Esophagus muscularis mucosa (tissue), 4 donors: ENCODE measurements at regions not wholly inside any gene's neighbourhood (a gene's known extent, or its start where the extent isn't known, plus 50 kb on each side); places are given as distances from the start of the nearest gene placed in this dataset.

Source experiments
- CTCF ChIP-seq, 3 experiments: fragments of 200-600 bp in 2 of 3; fragments of 450-650 bp in 1 of 3; sonication (generic) in 2 of 3; IDR thresholded peaks; one replicate each; pipeline ENCODE4 v1.5.1; 2017 to 2019; ENCODE audit warnings: antibody characterized with exemption in 3 of 3, mild to moderate bottlenecking in 2 of 3, moderate library complexity in 1 of 3
- EP300 ChIP-seq: sonication (generic); formaldehyde crosslinking; IDR thresholded peaks from one replicate; pipeline ENCODE4 v1.6.1; 2017; ENCODE audit warnings: antibody characterized with exemption
- POLR2A ChIP-seq: fragments of 450-650 bp; IDR thresholded peaks from one replicate; pipeline ENCODE4 v1.6.1; 2017; ENCODE audit warnings: antibody characterized with exemption, moderate library complexity, mild to moderate bottlenecking, low read depth
- POLR2AphosphoS5 ChIP-seq, 2 donors: sonication (generic); formaldehyde crosslinking; IDR thresholded peaks; one replicate each; pipeline ENCODE4 v1.6.1; 2017; ENCODE audit warnings: antibody characterized with exemption in 2 of 2

DNA sequence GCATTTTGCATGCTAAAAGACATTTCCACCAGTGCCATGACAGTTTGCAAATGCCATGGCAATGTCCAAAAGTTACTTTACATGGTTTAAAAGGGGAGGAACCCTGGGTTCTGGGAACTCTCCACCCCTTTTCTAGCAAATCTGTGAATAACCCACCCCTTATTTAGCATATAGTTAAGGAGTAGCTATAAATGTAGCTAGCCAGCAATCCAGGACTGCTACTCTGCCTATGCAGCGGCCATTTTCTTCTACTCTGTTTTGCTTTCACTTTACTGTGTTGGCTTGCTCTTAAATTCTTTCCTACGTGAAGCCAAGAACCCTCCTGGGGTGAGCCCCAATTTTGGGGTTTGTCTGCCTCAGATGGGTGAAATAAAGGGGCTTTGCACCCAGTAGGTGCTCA lies 141.0 kb downstream of the PTPN11 start:
- TF ChIP-seq CTCF (IDR thresholded peaks at IDR 0.05) = no peak
- TF ChIP-seq POLR2A = no peak
- TF ChIP-seq POLR2AphosphoS5 (IDR thresholded peaks at IDR 0.05) = no peak
- no peak for TF ChIP-seq EP300
